ENCODE measurements at regions not wholly inside any gene's neighbourhood (a gene's known extent, or its start where the extent isn't known, plus 50 kb on each side); places are given as distances from the start of the nearest gene placed in this dataset.

GRCh38 chr3:167163580-167163979 is 216.5 kb downstream of the ZBBX start:
- TF ChIP-seq MXI1 (IDR thresholded peaks at IDR 0.05; ENCODE audit: borderline replicate concordance, low read depth, low read length) (no peak), CTCF (conservative IDR thresholded peaks at IDR 0.05; ENCODE audit: low read depth, low read length) (no peak), CEBPB (IDR thresholded peaks at IDR 0.05; ENCODE audit: low read depth, low read length) (no peak), RCOR1 (IDR thresholded peaks at IDR 0.05; ENCODE audit: insufficient replicate concordance, low read length) (no peak), POLR2A (IDR thresholded peaks at IDR 0.05; ENCODE audit: low read depth, low read length) (no peak), RAD21 (IDR thresholded peaks at IDR 0.05; ENCODE audit: low read length) (no peak), ELK1 (IDR thresholded peaks at IDR 0.05; ENCODE audit: borderline replicate concordance, low read depth, low read length) (no peak), USF2 (IDR thresholded peaks at IDR 0.05; ENCODE audit: low read depth, low read length) (no peak), RFX5 (IDR thresholded peaks at IDR 0.05; ENCODE audit: low read depth, low read length) (no peak), MAFK (IDR thresholded peaks at IDR 0.05; ENCODE audit: low read depth, low read length) (no peak), NFE2L2 (IDR thresholded peaks at IDR 0.05; ENCODE audit: low read depth, low read length) (no peak), FOS (IDR thresholded peaks at IDR 0.05; ENCODE audit: low read depth, low read length) (no peak), CHD1 (IDR thresholded peaks at IDR 0.05; ENCODE audit: low read depth, low read length) (no peak)

Data from IMR-90 (cell line).